ENCODE measurements at regions not wholly inside any gene's neighbourhood (a gene's known extent, or its start where the extent isn't known, plus 50 kb on each side); places are given as distances from the start of the nearest gene placed in this dataset.

- TF ChIP-seq HCFC1 (IDR thresholded peaks at IDR 0.05; ENCODE audit: low read depth, low read length) (no peak), ARHGAP35 (IDR thresholded peaks at IDR 0.05; ENCODE audit: partially characterized antibody) (no peak), ZBTB34 (CRISPR knock-in tag; IDR thresholded peaks at IDR 0.05) (no peak), GTF3C2 (IDR thresholded peaks at IDR 0.05; ENCODE audit: borderline replicate concordance, extremely low read depth, insufficient read length) (no peak), ZKSCAN1 (IDR thresholded peaks at IDR 0.05; ENCODE audit: low read depth, low read length) (no peak), CTCF (IDR thresholded peaks at IDR 0.05 in 2 of 3, conservative IDR thresholded peaks at IDR 0.05 in 1 of 3; ENCODE audit: insufficient read depth in 2 of 3, low read depth in 1 of 3, low read length in 3 of 3) (no peak), TBP (optimal IDR thresholded peaks at IDR 0.05; ENCODE audit: low read depth, low read length) (no peak), E4F1 (CRISPR knock-in tag; IDR thresholded peaks at IDR 0.05; ENCODE audit: borderline replicate concordance) (no peak), TEAD4 (IDR thresholded peaks at IDR 0.05; ENCODE audit: low read length) (no peak), TEAD4 (CRISPR knock-in tag; IDR thresholded peaks at IDR 0.05; ENCODE audit: borderline replicate concordance) (no peak)
Observed at GRCh38 chr5:124622851-124623250, 123.6 kb downstream of the ZNF608 start (continued).

Measured in K562 (cell line).